ENCODE measurements at regions not wholly inside any gene's neighbourhood (a gene's known extent, or its start where the extent isn't known, plus 50 kb on each side); places are given as distances from the start of the nearest gene placed in this dataset.

GRCh38 chr1:61539720-61540462 lies 185.1 kb downstream of the TM2D1 start:
- Histone ChIP-seq H4K20me1 (ENCODE audit: control insufficient read depth, insufficient read depth, insufficient read length) (no peaks in the 10 kb centered on the region), H3K18ac (ENCODE audit: insufficient read length, low read depth, low read length) (no peak overlapping the region), H2BK5ac (ENCODE audit: insufficient read length, low read length) (no peak overlapping the region), H3K79me1 (ENCODE audit: insufficient read depth, low read depth, low read length, poor library complexity, severe bottlenecking) (no peaks in the 10 kb centered on the region), H3K79me2 (ENCODE audit: insufficient read depth, low read length) (no peaks in the 10 kb centered on the region), H2BK20ac (ENCODE audit: low read depth, low read length, poor library complexity, severe bottlenecking) (no peak overlapping the region), H3K4me1 (ENCODE audit: insufficient read depth, low read length) (no peaks in the 10 kb centered on the region), H2BK120ac (ENCODE audit: low read depth, low read length, poor library complexity, severe bottlenecking) (no peak overlapping the region), H4K91ac (ENCODE audit: insufficient read length, low read depth, low read length) (no peak overlapping the region), H4K8ac (replicated peaks; ENCODE audit: insufficient read length, low read depth, low read length) (no peak overlapping the region), H3K23ac (ENCODE audit: insufficient read length, low read depth, low read length) (no peak overlapping the region), H3K9me3 (ENCODE audit: control insufficient read depth, low read depth, low read length) (no peaks in the 10 kb centered on the region), H2BK15ac (ENCODE audit: low read depth, low read length) (no peak overlapping the region), H3T11ph (ENCODE audit: low read length) (no peak overlapping the region), H3K14ac (ENCODE audit: insufficient read depth, low read length) (no peak overlapping the region), H2AK5ac (ENCODE audit: insufficient read length, low read length) (no peak overlapping the region), H3K4me2 (ENCODE audit: insufficient read depth, insufficient read length, low read length) (no peak overlapping the region), H3K9ac (ENCODE audit: extremely low read depth, insufficient read length, low read length) (no peak overlapping the region), H4K5ac (ENCODE audit: insufficient read length, low read depth, low read length) (no peak overlapping the region), H2AFZ (ENCODE audit: low read length) (no peak overlapping the region), H3K27me3 (ENCODE audit: insufficient read depth, low read length) (no peaks in the 10 kb centered on the region), H3K4ac (ENCODE audit: low read depth, low read length) (no peak overlapping the region), H2BK12ac (ENCODE audit: insufficient read length, low read depth, low read length) (no peak overlapping the region), H3K56ac (ENCODE audit: insufficient read length, low read depth, low read length) (no peak overlapping the region), H3K23me2 (ENCODE audit: insufficient read length, low read depth, low read length, poor library complexity, severe bottlenecking) (no peaks in the 10 kb centered on the region), H3K27ac (ENCODE audit: insufficient read length, low read depth, low read length) (no peak overlapping the region)
- no peaks in the 10 kb centered on the region for H3K27me3 Mint-ChIP-seq (ENCODE audit: low read depth)
- no peak for TF ChIP-seq CTCF (conservative IDR thresholded peaks at IDR 0.05)
- H3K4me1 Mint-ChIP-seq: peaks cover 14 to 24% of the 10 kb centered on the region in 2 experiments
- no peak for DNase-seq
- no peak overlapping the region for H3K4me3 Mint-ChIP-seq
- peak overlapping the region in 1 of 3 experiments; percentile 73; a peak in 2 of 7 replicates for H3K27ac Mint-ChIP-seq
- H3K9me3 Mint-ChIP-seq: peaks cover 0 to 10% of the 10 kb centered on the region in 2 experiments
- no CpG with 5 or more reads among the region's 12 CpGs for WGBS (ENCODE audit: extremely low coverage, insufficient read length, low lambda C conversion rate)
- peaks cover 0 to 11% (median 0%) of the 10 kb centered on the region in 3 experiments; a peak in 3 of 7 replicates for H3K36me3 Mint-ChIP-seq (ENCODE audit: insufficient read depth in 1 of 3, low read depth in 3 of 3)

Data from H9 (cell line).